Stimulated activated CD4-positive, alpha-beta T cell treated with anti-CD3 and anti-CD28 coated beads, Interleukin-12 subunit alpha, Interleukin-12 subunit beta, amount 100 ng/mL, for 24 hours (primary cell): ENCODE measurements at regions not wholly inside any gene's neighbourhood (a gene's known extent, or its start where the extent isn't known, plus 50 kb on each side); places are given as distances from the start of the nearest gene placed in this dataset.
A peak's percentile ranks its signal among the peaks of the same experiment; 100 is the strongest.

Experiments used
- DNase-seq, 2 experiments: peaks; one replicate each; pipeline ENCODE4 v3.0.0-alpha.2; 2020; ENCODE audit warnings: low read depth in 2 of 2

DNA sequence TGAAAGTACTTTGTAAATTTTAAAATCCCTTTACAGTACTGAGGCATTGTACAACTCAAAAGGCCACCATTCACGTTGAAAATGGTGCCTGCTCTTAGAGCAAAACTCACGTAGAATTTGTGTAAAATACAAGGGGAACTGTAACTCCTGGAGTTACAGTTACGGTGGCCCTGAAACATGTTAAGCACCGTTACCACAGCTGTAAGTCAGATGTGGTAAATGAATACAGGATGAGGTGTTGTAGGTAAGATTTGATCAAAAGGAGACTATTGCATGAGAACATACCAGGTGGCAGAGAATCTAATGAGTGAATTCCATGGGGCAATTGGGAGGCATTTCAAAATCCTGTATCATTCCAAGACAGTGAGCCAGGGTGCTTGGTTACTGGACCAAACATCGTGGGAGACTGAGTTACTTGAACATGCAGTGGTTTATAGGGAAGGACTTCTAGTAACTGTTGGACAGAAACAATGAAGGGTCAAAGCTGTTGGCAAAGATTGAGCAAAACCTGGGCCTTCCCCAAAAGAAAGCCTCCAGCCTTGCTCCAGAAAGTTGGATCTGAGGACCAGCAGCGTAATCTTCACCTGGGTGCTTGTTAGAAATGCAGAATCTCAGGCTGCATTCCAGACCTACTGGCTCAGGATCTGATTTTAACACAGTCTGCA lies 535.8 kb upstream of the POU3F3 start:
- DNase-seq: no peak

DNA sequence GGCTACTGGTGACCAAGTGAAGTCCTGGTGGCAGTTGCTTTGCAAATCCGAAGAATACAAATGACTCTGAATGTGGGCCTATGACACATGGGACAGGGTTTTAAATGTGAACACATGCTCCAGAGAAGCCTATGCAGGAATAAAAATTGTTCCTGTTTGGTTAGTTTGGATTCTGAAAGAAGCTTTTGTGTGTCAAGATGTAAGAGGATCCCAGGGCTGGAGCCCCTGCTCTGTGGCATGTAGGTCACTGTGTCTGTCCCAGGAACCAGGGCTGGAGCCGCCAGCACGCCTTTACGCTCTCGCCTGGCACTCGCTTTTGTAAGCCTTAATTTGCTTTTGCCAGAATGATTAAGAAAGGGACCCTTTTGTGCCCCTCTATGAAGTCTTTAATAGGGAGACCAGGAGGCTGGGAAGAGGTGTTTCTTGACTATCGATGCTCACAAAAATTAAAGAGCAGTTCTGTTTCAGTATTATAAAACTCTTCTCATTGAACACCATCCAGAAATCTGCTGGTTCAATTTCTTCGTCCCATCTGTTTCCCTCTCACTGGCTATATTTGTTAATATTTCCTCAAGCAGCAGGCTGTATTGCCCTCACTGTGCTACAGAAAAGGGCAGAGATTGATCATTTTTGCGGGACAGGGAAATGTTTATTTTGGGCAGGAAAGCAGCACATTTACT lies 532.7 kb upstream of the POU3F3 start:
- DNase-seq: no peak

DNA sequence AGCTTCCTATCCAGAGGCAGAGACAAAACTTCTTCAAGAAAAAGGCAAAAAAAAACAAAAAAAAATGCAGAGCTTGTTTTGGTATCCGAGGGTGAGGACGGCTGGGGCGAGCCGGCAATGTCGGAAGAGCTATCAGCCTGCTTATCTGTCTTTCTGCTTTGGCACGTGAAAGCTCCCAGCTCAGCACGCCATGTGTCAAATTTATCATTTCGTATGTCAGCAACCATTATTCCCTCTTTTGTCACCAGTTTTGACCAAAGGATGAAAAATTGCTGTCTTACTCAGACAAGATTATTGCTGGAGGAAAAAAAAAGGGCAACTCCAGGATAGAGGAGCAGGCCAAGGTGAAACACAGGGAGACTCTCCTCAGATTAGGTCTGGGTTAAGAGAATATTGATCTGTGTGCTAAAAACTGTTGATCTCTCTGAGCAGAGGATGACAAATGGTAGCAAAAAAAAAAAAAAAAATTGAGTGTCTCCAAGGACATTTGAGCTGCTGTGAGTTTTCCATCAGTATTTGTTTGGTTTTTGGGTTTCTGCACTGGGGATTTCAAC lies 532.0 kb upstream of the POU3F3 start:
- no peak for DNase-seq

DNA sequence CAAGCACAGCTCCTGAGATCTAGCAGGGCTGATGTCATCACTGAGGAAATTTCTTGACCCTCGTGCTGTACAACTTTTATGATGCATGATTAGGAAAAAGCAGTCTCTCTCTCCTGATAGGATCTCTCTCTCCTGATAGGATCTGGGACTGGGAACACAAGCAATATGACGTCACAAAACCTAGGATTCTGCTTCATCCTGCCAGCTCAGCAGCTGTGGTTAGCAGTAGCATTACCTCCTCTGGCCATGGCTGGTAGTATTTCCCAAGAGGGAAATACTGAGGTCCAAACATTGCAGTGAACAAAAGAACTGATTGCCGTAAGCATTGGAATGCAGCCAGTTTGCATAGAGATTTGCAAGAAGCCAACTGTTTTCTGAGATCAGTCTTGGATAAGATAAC lies 521.2 kb upstream of the POU3F3 start:
- DNase-seq: no peak

DNA sequence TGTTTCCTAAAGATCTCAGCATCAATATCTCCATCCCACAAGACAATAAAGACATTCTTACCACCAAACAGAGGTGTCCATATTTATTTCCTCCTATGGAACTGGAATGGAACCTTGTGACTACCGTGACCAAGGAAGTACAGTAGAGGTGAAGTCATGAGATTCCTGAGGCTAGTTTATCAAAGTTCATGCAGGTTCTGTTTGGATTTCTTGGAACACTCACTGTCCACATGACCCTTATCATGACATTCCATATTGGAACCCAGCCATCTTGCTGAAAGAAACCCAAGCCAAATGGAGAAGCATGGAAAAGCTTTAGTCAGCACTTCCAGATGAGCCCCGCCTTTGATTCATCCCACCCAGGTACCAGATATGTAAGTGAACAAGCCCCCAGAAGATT lies 516.0 kb upstream of the POU3F3 start:
- no peak for DNase-seq

DNA sequence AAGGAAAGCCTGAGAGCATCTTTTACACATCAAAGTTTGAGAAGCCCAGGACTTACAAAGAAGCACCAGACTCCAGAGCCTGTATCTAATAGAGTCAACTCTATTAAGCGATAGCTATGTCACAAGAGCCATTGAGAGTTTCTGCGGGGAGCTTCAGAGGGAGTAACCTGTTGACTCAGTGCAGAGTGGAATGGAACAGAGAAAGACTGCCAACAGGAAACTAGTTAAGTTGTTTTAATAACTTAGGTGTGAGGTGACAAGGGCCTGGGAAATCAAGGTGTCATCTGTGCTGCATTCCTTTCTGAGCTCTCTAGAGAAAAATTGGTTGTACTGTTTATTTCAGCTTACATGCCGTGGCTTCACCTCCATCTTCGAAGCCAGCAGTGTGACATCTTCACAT lies 513.8 kb upstream of the POU3F3 start:
- no peak for DNase-seq

DNA sequence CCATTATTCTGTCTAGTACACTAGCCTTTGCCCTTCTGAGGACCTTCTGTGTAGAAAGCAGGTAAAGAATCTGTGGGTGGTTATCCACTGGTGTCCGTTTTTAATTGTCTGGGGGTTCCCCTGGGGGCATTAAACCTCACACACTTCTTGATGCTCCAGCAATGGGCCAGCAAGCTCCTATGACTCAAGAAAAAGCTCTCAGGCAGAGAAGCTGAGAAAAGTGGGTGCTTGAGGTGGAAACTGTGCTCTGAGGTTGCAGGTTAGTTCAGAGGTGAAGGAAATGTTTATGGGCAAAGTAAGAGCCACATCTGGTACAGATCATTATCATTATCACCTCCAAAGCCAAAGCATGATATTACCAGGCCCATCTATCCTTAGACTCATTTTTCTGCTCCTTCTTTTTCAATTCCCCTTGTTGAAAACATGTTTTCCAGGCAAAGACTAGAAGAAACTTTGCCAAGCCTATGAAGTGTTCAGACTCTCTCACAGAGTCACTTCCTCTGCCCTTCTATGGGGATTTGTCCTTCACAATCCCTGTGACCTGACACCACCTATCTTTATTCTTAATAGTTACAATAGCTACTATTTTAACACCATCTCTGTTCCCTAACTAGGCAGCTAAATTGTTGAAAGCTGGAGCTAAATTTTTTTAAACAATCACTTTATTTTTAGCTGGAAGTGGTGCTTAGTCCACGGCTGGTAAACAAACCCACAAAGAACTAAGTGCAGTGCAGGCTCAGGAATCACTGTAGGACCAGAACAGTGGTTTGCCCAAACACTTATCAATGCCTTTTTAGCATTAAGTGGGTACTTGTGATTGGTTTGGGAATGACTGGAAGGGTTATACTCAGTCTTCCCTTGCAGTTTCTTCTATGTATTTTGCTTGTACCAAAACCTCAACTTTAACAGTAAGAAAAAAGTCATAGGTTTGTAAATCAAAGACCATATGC lies 512.8 kb upstream of the POU3F3 start:
- no peak for DNase-seq

DNA sequence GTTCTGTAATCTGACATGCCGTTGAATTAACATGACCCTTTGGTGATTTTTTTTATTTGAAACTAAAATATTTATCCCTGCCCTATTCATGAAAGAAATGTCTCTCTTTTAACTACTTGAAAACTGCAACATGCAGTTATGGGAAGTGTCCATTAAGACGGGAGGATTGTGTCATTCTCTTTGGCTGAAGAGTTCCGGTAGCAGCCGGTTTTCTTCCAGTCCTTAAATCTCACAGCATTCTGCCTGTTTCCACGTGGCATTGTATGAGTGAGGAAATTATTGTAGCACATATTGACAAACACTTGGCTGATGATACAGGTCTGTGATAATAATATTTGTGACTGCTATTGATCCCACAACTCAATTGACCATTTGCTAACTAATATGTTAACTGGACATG lies 509.6 kb upstream of the POU3F3 start:
- no peak for DNase-seq

DNA sequence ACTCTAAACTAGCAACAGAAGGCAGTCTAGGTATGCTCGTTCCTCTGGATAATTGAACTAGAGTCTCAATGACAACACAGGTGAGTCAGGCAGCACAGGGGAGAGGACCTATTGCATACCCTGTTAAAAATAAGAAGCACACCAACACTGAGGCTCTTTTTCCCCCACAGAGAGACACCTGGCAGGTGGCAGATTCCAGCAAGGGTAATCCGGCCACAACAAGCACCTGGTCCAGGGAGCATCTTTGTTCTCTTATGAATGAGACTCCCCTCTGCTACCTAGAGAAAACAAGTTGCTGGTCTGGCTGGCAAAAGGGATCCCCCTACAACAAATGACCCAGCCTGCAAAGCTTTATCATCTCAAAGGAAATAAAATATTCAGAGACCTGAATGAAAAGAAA lies 508.9 kb upstream of the POU3F3 start:
- no peak for DNase-seq

DNA sequence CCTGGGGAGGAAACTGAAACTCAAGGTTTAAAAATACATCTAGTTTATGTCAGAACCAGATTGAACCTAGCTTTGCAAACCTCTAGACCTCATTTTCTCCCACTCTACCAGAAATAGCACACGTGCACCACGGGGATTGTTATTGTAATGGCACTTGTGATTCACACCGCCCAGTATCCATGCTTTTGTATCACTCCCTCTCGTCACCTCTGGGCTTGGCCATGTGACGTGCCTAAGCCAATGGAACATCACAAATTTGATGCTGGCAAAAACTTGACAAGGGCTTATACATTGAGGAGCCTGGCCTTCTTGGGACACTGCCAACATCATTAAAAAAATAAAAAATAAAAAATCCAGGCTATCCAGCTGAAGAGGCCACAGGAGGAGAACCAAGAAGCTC lies 495.8 kb upstream of the POU3F3 start:
- no peak for DNase-seq

DNA sequence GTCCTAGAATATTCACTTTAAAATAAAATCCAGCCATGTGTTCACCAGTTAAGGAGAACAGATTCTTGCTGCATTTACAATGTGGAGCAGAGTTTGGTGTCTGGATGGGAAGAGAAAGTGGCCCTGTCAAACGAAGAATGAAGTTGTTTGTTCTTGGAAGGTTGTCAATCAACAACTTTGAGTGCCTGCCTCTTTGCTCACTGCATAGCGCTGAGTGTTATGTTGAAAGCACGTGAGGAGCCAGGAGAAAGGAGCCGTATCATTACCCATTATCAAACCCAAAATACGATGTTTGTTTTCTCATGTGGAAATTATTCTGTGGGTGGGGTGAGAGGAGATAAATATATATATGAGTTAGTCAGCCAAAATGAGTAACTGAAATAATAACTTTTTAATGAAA lies 492.5 kb upstream of the POU3F3 start:
- no peak for DNase-seq

DNA sequence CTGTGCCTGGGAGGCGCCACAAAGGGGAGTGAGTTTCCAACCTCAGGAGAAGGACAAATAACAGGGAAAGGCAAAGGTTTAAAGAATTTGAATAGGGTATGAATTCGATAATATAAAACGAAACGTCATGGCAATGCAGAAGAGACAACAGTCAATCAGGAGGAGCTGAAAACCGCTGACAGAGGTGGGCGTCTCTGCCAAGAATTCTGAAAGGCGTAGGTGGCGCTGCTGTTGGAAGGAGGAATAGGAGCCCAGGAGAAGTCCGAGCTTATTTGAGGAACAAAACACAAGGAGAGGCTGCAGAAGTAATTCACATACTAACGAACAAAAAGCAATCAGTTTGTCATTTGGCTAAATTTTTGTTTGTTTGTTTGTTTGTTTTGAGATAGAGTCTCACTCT lies 485.8 kb upstream of the POU3F3 start:
- no peak for DNase-seq

DNA sequence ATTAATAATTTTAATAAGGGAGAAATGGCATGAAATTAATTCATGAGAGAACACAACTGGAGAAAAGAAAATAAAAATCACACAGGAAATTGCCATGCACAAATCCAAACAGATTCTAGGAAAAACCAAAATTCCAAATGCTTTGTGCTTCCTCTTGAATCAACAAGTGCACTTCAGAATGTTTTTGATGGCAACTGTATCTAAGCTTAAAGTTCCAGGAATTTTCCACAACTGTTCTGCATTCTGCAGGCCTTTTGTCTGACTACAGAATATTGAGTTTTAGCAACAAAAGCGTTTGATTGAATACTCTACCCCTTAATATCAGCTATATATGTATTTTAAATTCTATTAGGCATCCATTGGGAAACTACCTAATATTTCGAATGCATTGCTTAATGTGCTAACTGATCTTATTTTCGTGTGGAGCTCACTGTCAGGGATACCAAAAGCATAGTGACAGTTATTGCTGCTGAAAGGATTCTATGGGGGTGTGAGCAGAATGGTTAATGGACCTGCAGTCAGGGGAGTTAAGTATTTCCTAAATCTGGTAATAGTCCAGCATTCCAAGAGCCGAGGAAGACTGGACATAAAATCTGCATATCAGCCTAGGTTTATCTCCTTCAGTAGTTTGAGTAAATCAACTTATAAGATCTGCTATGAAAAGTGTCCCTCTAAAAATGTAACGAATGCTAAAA lies 482.7 kb upstream of the POU3F3 start:
- no peak for DNase-seq

DNA sequence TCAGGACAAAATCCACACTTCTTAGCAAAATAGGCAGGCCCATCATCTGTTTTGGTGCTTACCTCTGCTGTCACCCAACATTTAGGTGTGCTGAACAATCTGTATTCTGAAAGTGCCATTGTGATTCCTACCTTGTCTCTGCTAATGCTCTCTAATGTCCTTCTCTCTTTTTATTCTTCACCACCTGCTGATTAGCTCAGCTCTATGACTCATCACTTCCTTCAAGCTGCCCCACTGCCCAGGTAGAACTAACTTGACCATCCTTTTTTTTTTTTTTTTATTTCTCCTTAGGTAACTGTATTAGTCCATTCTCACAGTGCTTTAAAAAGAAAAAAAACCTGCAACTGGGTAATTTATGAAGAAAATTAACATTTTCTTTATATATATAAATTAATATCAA lies 478.7 kb upstream of the POU3F3 start:
- DNase-seq: no peak

DNA sequence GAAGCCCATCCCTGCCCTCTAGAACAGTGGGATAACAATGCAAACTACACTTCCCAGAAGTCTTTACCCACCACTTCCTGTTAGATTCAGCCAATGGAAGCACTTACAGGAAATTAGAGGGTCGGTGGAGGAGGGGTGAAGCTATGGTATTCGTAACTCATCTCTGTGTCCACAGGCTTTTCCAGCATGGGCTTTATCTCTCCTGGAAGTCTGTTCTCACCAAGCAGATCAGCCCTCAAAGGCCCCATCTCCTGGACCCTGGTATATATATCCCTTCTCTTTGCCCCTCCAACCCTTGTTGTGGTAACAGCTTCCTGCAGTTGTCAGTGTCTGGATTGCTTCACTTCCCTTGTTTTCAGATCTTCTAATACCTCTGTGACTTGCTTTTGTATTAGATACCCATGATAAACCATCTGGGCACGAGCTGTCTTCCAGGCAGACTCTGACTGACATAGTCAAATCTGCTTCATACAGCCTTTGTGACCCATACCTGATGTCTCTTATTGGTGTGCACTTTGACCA lies 475.0 kb upstream of the POU3F3 start:
- DNase-seq: peak; percentile 1 to 5

DNA sequence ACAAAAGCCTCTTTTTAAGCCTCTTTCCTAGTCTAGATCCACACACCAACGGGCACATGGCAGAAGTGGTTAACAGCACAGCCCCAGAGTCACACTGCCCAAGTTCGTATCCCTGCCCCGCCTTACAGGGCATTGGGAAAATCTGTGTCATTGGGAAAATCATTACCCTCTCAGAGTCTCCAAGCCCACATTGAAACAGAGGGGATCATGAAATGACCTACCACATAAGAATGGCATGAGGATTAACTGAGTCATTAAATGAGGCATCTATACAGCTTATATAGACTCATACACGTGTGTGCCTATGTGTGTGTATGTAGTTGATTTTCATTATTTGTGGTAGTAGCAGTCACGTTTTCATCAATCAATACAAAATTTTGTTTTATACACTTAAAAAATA lies 469.0 kb upstream of the POU3F3 start:
- no peak for DNase-seq

DNA sequence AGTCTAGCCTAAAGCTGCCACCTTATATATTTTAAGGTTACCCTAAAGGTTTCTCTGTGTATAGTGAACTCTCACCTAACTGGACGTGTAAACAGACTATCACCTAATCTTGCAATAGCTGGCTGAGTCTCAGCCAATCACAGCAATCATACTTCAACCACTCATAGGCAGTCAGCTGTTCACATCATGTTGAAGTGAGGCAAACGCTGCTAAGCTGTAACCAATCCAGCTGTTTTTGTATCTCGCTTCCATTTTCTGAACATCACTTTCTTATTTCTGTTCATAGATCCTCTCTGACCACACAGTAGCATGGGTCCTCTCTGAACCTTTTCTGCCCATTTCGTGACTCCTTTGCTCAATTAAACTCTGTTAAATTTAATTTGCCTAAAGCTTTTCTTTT lies 468.2 kb upstream of the POU3F3 start:
- DNase-seq: no peak

DNA sequence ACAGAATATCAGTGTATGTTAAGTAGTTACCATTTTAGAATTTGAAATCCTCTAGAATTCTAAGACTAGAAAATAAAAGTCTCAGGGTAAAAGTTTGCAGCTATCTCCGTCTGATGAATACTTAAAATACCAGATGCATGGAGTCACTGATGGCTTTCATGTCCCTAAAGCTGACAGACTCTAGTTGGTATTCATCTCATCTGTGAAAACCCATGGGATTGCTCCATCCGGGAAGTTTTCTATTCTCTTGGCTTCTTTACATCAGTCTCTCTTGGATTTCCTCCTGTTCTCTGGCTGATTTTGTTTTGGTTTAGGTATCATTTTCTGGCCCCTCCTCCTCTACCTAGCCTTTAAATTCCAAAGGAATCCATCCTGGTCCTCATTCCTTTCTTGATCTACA lies 465.6 kb upstream of the POU3F3 start:
- no peak for DNase-seq

DNA sequence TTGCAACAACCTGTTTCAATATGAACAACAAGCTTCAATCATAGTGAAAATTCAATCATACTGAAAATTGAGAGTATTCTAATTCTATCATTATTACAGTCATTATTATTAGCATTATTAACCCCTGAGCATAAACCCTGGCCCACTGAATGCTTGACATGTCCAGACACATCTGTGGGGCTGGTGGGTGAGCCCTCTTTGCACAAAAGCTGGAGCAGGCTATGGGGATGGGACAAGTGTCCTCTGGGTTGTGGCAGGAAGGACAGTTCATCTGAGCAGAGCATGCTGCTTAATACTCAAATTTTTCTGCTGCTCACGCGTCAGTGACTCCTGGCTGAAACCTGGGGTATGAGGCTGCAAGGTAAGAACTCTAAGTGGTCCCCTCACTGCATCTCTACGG lies 451.1 kb upstream of the POU3F3 start:
- no peak for DNase-seq

DNA sequence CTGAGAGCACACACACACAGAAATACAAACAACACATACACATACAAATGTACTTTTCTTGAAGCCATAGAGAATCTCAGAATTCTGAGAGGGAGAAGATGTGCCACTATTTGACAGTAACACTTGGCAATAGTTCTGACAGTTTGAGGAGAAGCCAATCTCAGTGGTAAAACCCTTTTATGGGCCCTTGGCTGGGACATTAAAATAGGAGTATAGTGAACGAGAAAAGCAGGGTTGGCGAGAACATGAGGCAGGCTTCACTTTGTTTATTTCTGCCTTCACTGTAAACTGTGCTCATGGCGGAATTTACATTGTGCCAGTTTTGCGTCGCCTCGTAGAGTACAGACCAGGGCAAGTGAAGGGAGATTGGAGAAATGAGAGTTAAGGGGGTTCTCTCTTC lies 449.4 kb upstream of the POU3F3 start:
- DNase-seq: no peak

DNA sequence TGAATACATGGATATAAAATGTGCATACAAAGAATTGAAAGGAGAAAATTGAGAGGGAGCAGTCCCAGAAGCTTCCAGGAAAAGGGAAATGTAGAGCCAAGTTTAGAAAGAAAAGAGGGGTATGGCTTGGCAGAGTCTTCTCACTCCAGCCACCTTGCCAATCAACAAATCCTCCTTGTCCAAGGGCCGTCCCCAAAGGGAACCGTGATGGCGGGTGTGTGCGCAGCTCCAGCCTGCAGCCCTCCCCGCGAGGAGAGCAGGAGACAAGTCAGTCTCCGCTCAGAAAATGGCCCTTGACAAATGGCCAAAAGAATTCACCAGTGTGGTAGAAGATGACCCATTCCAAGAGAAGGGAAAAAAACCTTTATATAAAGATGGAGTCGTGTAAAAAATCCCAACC lies 448.3 kb upstream of the POU3F3 start:
- DNase-seq: no peak

DNA sequence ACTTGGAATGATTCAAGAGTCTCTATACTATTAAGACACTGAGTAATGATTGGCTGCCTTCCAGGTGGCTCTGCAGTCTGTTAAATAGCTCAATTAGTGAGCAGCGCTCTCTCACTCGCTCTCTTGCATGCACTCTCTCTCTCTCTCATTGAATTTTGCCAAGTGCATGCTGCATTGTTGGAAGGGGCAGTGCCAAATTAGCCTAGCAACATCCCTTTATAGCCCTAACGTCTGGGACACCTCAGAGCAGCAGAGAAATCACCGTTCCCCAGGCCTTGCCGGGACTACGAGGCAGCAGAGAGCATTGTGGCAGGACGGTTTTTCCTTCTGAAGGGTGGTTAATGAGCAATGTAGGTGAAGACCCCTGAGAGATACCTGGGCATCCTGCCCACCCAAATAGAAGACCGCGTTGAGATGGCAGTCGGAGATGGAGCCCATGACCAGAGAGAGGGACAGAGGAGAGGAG lies 447.6 kb upstream of the POU3F3 start:
- no peak for DNase-seq
